Tibial nerve (tissue), 4 donors: ENCODE measurements at regions not wholly inside any gene's neighbourhood (a gene's known extent, or its start where the extent isn't known, plus 50 kb on each side); places are given as distances from the start of the nearest gene placed in this dataset.
"Not testable (repeated sequence)": the region's sequence is repeated elsewhere in the genome, so short reads cannot be mapped to it uniquely, and the experiment has no call there.

Source experiments
- CTCF ChIP-seq, 5 experiments: fragments of 200-600 bp in 3 of 5; fragments of 450-650 bp in 2 of 5; sonication (generic) in 3 of 5; IDR thresholded peaks; one replicate each; pipeline ENCODE4 v1.5.1; 2016 to 2019; ENCODE audit warnings: antibody characterized with exemption in 5 of 5, mild to moderate bottlenecking in 3 of 5, moderate library complexity in 2 of 5
- EP300 ChIP-seq, 2 donors: sonication (generic); formaldehyde crosslinking; IDR thresholded peaks; one replicate each; pipeline ENCODE4 v1.6.1; 2017; ENCODE audit warnings: antibody characterized with exemption in 2 of 2, mild to moderate bottlenecking in 1 of 2
- POLR2A ChIP-seq, 2 donors: fragments of 450-650 bp; IDR thresholded peaks; one replicate each; pipeline ENCODE4 v1.6.1; 2017; ENCODE audit warnings: antibody characterized with exemption in 2 of 2, mild to moderate bottlenecking in 2 of 2, moderate library complexity in 2 of 2

GRCh38 chr1:149338698-149339097 is 136.1 kb upstream of the NBPF19 start:
- not testable (repeated sequence) for TF ChIP-seq POLR2A, CTCF, EP300 (IDR thresholded peaks at IDR 0.05)
